Nucleus accumbens (tissue), 56 donors: ENCODE measurements at regions not wholly inside any gene's neighbourhood (a gene's known extent, or its start where the extent isn't known, plus 50 kb on each side); places are given as distances from the start of the nearest gene placed in this dataset.

ENCODE experiments used
- DNase-seq, 56 donors: peaks; one replicate each; lab custom pipeline; 2025; lab: John Stamatoyannopoulos, UW

- no peak for DNase-seq
Measured at GRCh38 chr5:68467208-68467607, 251.7 kb downstream of the PIK3R1 start.

- no peak for DNase-seq
Measured at GRCh38 chr5:68467794-68468193, 252.2 kb downstream of the PIK3R1 start.

GRCh38 chr5:68468322-68468721, 252.8 kb downstream of the PIK3R1 start:
- no peak for DNase-seq

GRCh38 chr5:68475476-68475983, 260.0 kb downstream of the PIK3R1 start:
- DNase-seq, result no peak

GRCh38 chr5:68476854-68477253, 261.3 kb downstream of the PIK3R1 start:
- DNase-seq, result no peak

GRCh38 chr5:68478301-68479095, 262.9 kb downstream of the PIK3R1 start:
- DNase-seq, result no peak

- DNase-seq, result no peak
Measured at GRCh38 chr5:68479524-68479923, 264.0 kb downstream of the PIK3R1 start.

GRCh38 chr5:68480335-68480940, 264.9 kb downstream of the PIK3R1 start:
- DNase-seq, result no peak

- no peak for DNase-seq
Measured at GRCh38 chr5:68482199-68482598, 266.6 kb downstream of the PIK3R1 start.

GRCh38 chr5:68484307-68485068, 268.9 kb downstream of the PIK3R1 start:
- DNase-seq, result no peak

GRCh38 chr5:68489556-68489955, 274.0 kb downstream of the PIK3R1 start:
- DNase-seq, result no peak

- no peak for DNase-seq
Measured at GRCh38 chr5:68490406-68490805, 274.9 kb downstream of the PIK3R1 start.

GRCh38 chr5:68494771-68495170, 279.2 kb downstream of the PIK3R1 start:
- DNase-seq, result no peak

- DNase-seq, result no peak
Measured at GRCh38 chr5:68499987-68500386, 284.4 kb downstream of the PIK3R1 start.

GRCh38 chr5:68500813-68501212, 285.3 kb downstream of the PIK3R1 start:
- DNase-seq, result no peak

GRCh38 chr5:68502531-68502930, 287.0 kb downstream of the PIK3R1 start:
- DNase-seq, result no peak

GRCh38 chr5:68504306-68504705, 288.8 kb downstream of the PIK3R1 start:
- no peak for DNase-seq

- DNase-seq, result no peak
Measured at GRCh38 chr5:68505917-68506860, 290.6 kb downstream of the PIK3R1 start.

- no peak for DNase-seq
Measured at GRCh38 chr5:68515514-68515913, 300.0 kb downstream of the PIK3R1 start.

- DNase-seq, result no peak
Measured at GRCh38 chr5:68518286-68518685, 302.7 kb downstream of the PIK3R1 start.
